MM.1S (cell line): ENCODE measurements at regions not wholly inside any gene's neighbourhood (a gene's known extent, or its start where the extent isn't known, plus 50 kb on each side); places are given as distances from the start of the nearest gene placed in this dataset.

ENCODE experiments used
- DNase-seq: peaks from one replicate; pipeline ENCODE4 v3.0.0-alpha.2; 2015
- H2AFZ ChIP-seq: fragments of 300-600 bp; sonication (generic); 2 replicates; pipeline ENCODE4 v1.6.0; 2016; ENCODE audit warnings: antibody characterized with exemption, low read length
- H3F3A ChIP-seq: fragments of 300-600 bp; sonication (generic); 2 replicates; pipeline ENCODE4 v1.6.1; 2016; ENCODE audit warnings: mild to moderate bottlenecking, antibody characterized with exemption, low read length, moderate library complexity, mixed read lengths; ENCODE audit not compliant: insufficient read depth
- H3K27ac ChIP-seq: fragments of 300-600 bp; sonication (generic); 2 replicates; pipeline ENCODE4 v1.5.1; 2016; ENCODE audit warnings: mild to moderate bottlenecking, low read length
- H3K27me3 ChIP-seq: fragments of 300-600 bp; sonication (generic); replicated peaks from 2 replicates; pipeline ENCODE4 v1.6.0; 2016; ENCODE audit warnings: low read length; ENCODE audit not compliant: insufficient read depth
- H3K36me3 ChIP-seq: fragments of 300-600 bp; sonication (generic); replicated peaks from 2 replicates; pipeline ENCODE4 v1.6.1; 2016; ENCODE audit warnings: mild to moderate bottlenecking, low read length, mixed read lengths; ENCODE audit not compliant: insufficient read depth
- H3K4me1 ChIP-seq: fragments of 300-600 bp; sonication (generic); 2 replicates; pipeline ENCODE4 v1.6.1; 2016; ENCODE audit warnings: low read length, mixed read lengths
- H3K4me2 ChIP-seq: fragments of 300-600 bp; sonication (generic); 2 replicates; pipeline ENCODE4 v1.6.0; 2016; ENCODE audit warnings: low read depth, low read length
- H3K4me3 ChIP-seq: fragments of 300-600 bp; sonication (generic); 2 replicates; pipeline ENCODE4 v1.5.1; 2016; ENCODE audit warnings: low read length, mixed read lengths
- H3K79me2 ChIP-seq: fragments of 300-600 bp; sonication (generic); 2 replicates; pipeline ENCODE4 v1.6.1; 2016; ENCODE audit warnings: mixed run types, low read length, mixed read lengths
- H3K9ac ChIP-seq: fragments of 300-600 bp; sonication (generic); 2 replicates; pipeline ENCODE4 v1.6.1; 2016; ENCODE audit warnings: low read length, mixed read lengths
- H3K9me2 ChIP-seq: fragments of 300-600 bp; sonication (generic); replicated peaks from 2 replicates; pipeline ENCODE4 v1.6.1; 2016; ENCODE audit warnings: mild to moderate bottlenecking, low read length, mixed read lengths; ENCODE audit not compliant: insufficient read depth
- H3K9me3 ChIP-seq: fragments of 300-600 bp; sonication (generic); replicated peaks from 2 replicates; pipeline ENCODE4 v1.6.1; 2016; ENCODE audit warnings: mild to moderate bottlenecking, low read length, mixed read lengths; ENCODE audit not compliant: insufficient read depth
- H4K20me1 ChIP-seq: fragments of 300-600 bp; sonication (generic); 2 replicates; pipeline ENCODE4 v1.6.1; 2016; ENCODE audit warnings: mild to moderate bottlenecking, low read length, moderate library complexity, mixed read lengths; ENCODE audit not compliant: insufficient read depth
- EZH2 ChIP-seq: fragments of 300-600 bp; sonication (generic); optimal IDR thresholded peaks from 2 replicates; pipeline ENCODE3; 2017; ENCODE audit warnings: low read depth, mild to moderate bottlenecking, antibody characterized with exemption, low read length, mixed read lengths
- EZH2phosphoT487 ChIP-seq: fragments of 300-600 bp; sonication (generic); IDR thresholded peaks from 2 replicates; pipeline ENCODE4 v1.6.1; 2018; ENCODE audit warnings: antibody characterized with exemption, low read length
- TF ChIP-seq, protein P1 (sequence below): fragments of 300-600 bp; sonication (generic); IDR thresholded peaks from 2 replicates; pipeline ENCODE4 v1.5.1; 2016; ENCODE audit warnings: antibody characterized with exemption, low read length, mixed read lengths

DNA sequence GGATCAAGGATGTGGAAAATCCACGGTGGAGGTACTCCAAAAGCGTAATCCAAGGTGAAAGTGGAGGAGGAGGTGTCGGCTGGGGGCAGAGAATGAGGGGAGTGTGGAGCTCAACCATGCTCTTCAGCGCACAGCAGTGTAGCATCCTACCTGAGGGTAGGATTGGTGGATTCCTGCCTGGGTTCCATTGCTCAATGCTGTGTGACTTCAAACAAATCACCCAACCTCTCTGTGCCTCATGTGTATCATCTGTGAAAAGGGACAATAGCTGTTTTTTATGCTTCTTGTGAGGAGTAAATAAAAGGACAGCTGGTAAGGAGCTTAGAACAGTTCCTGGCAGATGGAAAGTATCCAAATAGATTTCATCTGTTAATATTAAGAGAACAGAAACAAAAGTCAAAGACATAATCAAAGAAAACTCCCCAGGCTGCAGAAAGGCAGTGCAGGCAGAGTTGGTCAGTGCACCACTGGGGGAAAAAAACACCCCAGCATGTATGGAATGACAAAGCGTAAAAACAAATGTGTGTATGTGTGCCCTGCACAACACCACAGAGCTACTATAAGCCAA is 130.0 kb upstream of the HDAC4 start:
- H3K27ac ChIP-seq = no peak overlapping the region
- no peaks in the 10 kb centered on the region for H3K9me2 ChIP-seq
- H3K9ac ChIP-seq = no peak overlapping the region
- H3F3A ChIP-seq = no peaks in the 10 kb centered on the region
- H3K36me3 ChIP-seq = no peaks in the 10 kb centered on the region
- H3K4me3 ChIP-seq = no peak overlapping the region
- H3K4me1 ChIP-seq = no peaks in the 10 kb centered on the region
- H3K4me2 ChIP-seq = no peak overlapping the region
- H3K79me2 ChIP-seq = no peaks in the 10 kb centered on the region
- no peak overlapping the region for H2AFZ ChIP-seq
- H3K27me3 ChIP-seq = no peaks in the 10 kb centered on the region
- no peaks in the 10 kb centered on the region for H3K9me3 ChIP-seq
- TF ChIP-seq EZH2phosphoT487 = no peak
- TF ChIP-seq, protein P1, sequence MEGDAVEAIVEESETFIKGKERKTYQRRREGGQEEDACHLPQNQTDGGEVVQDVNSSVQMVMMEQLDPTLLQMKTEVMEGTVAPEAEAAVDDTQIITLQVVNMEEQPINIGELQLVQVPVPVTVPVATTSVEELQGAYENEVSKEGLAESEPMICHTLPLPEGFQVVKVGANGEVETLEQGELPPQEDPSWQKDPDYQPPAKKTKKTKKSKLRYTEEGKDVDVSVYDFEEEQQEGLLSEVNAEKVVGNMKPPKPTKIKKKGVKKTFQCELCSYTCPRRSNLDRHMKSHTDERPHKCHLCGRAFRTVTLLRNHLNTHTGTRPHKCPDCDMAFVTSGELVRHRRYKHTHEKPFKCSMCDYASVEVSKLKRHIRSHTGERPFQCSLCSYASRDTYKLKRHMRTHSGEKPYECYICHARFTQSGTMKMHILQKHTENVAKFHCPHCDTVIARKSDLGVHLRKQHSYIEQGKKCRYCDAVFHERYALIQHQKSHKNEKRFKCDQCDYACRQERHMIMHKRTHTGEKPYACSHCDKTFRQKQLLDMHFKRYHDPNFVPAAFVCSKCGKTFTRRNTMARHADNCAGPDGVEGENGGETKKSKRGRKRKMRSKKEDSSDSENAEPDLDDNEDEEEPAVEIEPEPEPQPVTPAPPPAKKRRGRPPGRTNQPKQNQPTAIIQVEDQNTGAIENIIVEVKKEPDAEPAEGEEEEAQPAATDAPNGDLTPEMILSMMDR = no peak
- TF ChIP-seq EZH2 = no peak
- H4K20me1 ChIP-seq = no peaks in the 10 kb centered on the region
- DNase-seq = no peak

DNA sequence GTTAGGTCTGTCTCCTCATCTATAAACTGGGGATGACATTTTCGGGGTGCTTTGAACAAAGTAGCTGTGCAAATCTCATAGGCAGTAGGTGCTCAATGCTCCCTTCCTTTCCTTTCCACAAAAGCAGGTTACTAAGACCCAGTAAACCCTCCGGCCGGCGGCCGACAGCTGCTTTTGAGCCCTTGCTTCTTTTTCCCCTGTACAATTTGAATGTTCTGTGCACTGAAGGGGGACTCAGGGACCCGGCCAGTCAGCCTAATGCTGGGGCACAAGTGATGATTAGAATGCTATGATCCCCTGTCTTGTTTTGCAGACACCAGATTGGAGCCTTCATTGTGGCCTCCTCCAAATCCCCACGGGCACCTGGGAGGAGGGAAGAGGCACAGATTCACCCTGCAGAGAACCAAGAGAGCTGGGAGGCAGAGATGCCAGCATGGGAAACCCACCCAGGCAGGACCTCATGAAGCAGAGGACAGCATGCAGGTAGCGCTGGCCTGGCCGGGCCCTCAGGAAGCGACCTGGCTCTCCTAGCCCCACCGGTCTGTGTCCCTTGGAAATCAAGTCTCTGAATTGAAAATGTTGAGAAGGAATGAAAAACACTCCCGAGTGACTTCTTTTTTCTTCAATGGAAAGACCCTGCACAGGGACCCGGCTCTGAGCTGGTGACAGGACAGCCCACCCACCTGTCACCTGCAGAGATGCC is 128.6 kb upstream of the HDAC4 start:
- no peak for DNase-seq
- no peak overlapping the region for H3K9ac ChIP-seq
- no peaks in the 10 kb centered on the region for H3K9me2 ChIP-seq
- H3K36me3 ChIP-seq = no peaks in the 10 kb centered on the region
- TF ChIP-seq EZH2 = no peak
- TF ChIP-seq EZH2phosphoT487 = no peak
- TF ChIP-seq, protein P1 = no peak
- no peaks in the 10 kb centered on the region for H3K4me1 ChIP-seq
- no peak overlapping the region for H3K27ac ChIP-seq
- no peaks in the 10 kb centered on the region for H4K20me1 ChIP-seq
- H3F3A ChIP-seq = no peaks in the 10 kb centered on the region
- H3K79me2 ChIP-seq = no peaks in the 10 kb centered on the region
- no peak overlapping the region for H3K4me3 ChIP-seq
- H3K4me2 ChIP-seq = no peak overlapping the region
- no peaks in the 10 kb centered on the region for H3K9me3 ChIP-seq
- no peak overlapping the region for H2AFZ ChIP-seq
- H3K27me3 ChIP-seq = no peaks in the 10 kb centered on the region

DNA sequence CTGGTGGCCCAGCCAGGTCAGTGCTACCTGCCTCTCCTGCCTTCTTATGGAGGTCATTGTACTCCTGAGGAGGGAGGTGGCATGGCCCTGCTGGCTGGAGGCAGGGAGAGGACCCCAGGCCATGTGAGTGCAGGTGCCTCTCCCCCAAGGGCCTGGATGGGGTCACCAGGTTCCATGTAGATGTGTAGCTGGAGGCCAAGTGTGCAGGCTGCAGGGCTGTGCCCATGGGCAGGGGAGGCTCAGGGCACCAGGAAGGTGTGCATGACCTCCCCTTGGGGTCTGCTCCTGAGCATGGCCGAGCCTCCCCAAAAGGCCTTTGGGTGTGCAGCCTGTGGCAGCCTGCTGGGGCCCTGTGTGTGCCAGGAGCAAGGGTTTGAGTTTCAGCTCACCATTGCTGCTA is 128.1 kb upstream of the HDAC4 start:
- H3K4me3 ChIP-seq = no peak overlapping the region
- H2AFZ ChIP-seq = no peak overlapping the region
- TF ChIP-seq EZH2 = no peak
- TF ChIP-seq, protein P1 = no peak
- no peak for TF ChIP-seq EZH2phosphoT487

More for the DNA sequence above, 128.1 kb upstream of the HDAC4 start:
- Histone ChIP-seq H3K4me2 (no peak overlapping the region), H3K4me1 (no peaks in the 10 kb centered on the region), H3K27ac (no peak overlapping the region), H3K27me3 (no peaks in the 10 kb centered on the region), H3K79me2 (no peaks in the 10 kb centered on the region), H3F3A (no peaks in the 10 kb centered on the region), H3K9me3 (no peaks in the 10 kb centered on the region), H3K9me2 (no peaks in the 10 kb centered on the region), H4K20me1 (no peaks in the 10 kb centered on the region), H3K9ac (no peak overlapping the region), H3K36me3 (no peaks in the 10 kb centered on the region)
- no peak for DNase-seq
